ENCODE measurements at regions not wholly inside any gene's neighbourhood (a gene's known extent, or its start where the extent isn't known, plus 50 kb on each side); places are given as distances from the start of the nearest gene placed in this dataset.

DNA sequence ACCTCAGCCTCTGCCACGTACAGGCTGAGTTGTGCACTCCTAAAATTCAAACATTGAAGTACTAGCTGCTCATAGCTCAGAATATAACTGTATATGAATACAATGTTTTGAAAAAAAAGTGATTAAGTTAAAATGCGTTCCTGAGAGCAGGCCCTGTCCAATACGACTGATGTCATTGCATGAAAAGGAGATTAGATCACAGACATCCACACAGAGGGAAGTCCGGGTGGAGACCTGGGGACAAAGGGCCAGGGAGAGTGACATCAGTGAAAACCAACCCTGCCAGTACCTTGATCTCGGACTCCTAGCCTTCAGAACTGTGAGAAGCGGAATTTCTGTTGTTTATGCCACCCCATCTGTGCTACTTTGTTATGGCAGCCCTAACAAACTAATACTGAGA is 311.4 kb upstream of the NR2F2 start:
- TF ChIP-seq, protein P1, sequence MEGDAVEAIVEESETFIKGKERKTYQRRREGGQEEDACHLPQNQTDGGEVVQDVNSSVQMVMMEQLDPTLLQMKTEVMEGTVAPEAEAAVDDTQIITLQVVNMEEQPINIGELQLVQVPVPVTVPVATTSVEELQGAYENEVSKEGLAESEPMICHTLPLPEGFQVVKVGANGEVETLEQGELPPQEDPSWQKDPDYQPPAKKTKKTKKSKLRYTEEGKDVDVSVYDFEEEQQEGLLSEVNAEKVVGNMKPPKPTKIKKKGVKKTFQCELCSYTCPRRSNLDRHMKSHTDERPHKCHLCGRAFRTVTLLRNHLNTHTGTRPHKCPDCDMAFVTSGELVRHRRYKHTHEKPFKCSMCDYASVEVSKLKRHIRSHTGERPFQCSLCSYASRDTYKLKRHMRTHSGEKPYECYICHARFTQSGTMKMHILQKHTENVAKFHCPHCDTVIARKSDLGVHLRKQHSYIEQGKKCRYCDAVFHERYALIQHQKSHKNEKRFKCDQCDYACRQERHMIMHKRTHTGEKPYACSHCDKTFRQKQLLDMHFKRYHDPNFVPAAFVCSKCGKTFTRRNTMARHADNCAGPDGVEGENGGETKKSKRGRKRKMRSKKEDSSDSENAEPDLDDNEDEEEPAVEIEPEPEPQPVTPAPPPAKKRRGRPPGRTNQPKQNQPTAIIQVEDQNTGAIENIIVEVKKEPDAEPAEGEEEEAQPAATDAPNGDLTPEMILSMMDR (IDR thresholded peaks at IDR 0.05; ENCODE audit: low read length) = no peak
- TF ChIP-seq EZH2 (optimal IDR thresholded peaks at IDR 0.05; ENCODE audit: low read depth, low read length) = no peak

Measured in MM.1S (cell line).